HCT116 (cell line): ENCODE measurements at regions not wholly inside any gene's neighbourhood (a gene's known extent, or its start where the extent isn't known, plus 50 kb on each side); places are given as distances from the start of the nearest gene placed in this dataset.

Source experiments
- CBX3 ChIP-seq: IDR thresholded peaks from 2 replicates; pipeline ENCODE4 v1.6.1; 2012; ENCODE audit warnings: low read depth
- CEBPB ChIP-seq: IDR thresholded peaks from 2 replicates; pipeline ENCODE4 v1.6.1; 2012; ENCODE audit warnings: low read depth
- CTCF ChIP-seq, 3 experiments: fragments of 200-600 bp in 1 of 3; sonication (generic) in 1 of 3; IDR thresholded peaks in 2 of 3; conservative IDR thresholded peaks in 1 of 3; 2 replicates each; pipeline ENCODE4 v1.5.1; 2012 to 2017; ENCODE audit warnings: low read depth in 2 of 3, low read length in 2 of 3, antibody characterized with exemption in 1 of 3, borderline replicate concordance in 1 of 3, control low read depth in 1 of 3, mild to moderate bottlenecking in 1 of 3, mixed read lengths in 1 of 3, mixed run types in 1 of 3, moderate library complexity in 1 of 3; ENCODE audit not compliant: insufficient read depth in 1 of 3
- EZH2 ChIP-seq: fragments of 200-600 bp; sonication (generic); IDR thresholded peaks from 2 replicates; pipeline ENCODE4 v1.6.1; 2017; ENCODE audit warnings: antibody characterized with exemption, mixed run types
- EZH2phosphoT487 ChIP-seq: fragments of 200-600 bp; IDR thresholded peaks from 2 replicates; pipeline ENCODE4 v1.6.1; 2018; ENCODE audit warnings: antibody characterized with exemption, borderline replicate concordance
- POLR2A ChIP-seq: IDR thresholded peaks from 2 replicates; pipeline ENCODE4 v1.7.0; 2011; ENCODE audit warnings: borderline replicate concordance; ENCODE audit not compliant: insufficient read depth, insufficient read length; ENCODE audit errors: extremely low read depth
- POLR2AphosphoS5 ChIP-seq: IDR thresholded peaks from 2 replicates; pipeline ENCODE4 v1.6.1; 2011; ENCODE audit warnings: mild to moderate bottlenecking, low read depth, low read length, moderate library complexity
- SIN3A ChIP-seq: IDR thresholded peaks from 2 replicates; pipeline ENCODE4 v1.6.1; 2012; ENCODE audit warnings: low read depth
- SP1 ChIP-seq: IDR thresholded peaks from 2 replicates; pipeline ENCODE4 v1.6.1; 2012; ENCODE audit warnings: low read depth

DNA sequence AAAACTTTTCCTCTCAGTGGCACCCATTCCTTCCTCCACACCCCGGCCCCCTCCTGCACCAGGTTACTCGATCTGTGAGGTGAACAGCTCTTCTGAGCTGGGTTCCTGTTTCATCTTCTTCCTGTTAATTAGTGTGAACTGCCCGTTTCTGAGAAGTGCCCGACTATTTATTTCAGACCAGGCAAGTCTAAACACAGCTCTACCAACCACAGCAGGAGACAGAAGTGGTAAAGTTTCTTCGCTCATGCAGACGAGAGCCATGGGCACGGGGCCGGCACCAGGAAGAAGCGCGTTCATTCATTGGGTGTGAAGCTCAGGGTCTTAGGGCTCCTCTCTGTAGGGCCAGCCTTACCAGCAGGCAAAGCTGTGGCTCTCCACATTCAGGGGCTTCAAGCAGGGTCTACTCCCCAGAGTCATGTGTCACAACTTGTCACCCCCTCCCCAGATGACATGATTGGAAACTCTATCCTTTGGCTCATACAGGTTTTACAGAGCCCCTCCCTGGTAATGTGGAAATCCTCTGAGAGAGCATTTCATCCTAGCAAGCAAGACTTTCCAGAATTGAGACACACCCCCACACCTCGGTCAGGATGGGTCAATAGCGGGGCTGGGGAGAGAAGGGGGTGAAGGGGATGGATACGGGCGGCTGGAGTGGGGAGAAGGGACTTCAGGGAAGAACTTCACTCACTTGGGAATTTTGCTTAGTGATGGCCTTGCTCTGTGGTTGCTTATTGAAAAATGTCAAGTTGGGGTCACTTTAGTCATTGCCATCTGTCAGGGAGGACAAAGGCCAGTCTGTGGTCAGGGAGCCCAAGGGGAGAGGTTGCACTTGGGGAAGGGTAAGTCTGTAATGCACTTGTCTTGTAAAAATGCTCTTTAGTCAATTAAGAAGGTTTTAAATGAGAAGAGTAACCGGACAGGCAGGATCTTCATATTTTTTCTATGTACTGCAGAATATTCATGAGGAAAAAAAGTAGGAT is 121.6 kb upstream of the TRIM2 start:
- TF ChIP-seq CEBPB (no peak), POLR2AphosphoS5 (no peak), EZH2phosphoT487 (no peak), CTCF (IDR thresholded peaks at IDR 0.05 in 2 of 3, conservative IDR thresholded peaks at IDR 0.05 in 1 of 3; ENCODE audit: borderline replicate concordance in 1 of 3, insufficient read depth in 1 of 3, low read depth in 2 of 3, low read length in 2 of 3) (no peak), SP1 (no peak), POLR2A (no peak), EZH2 (no peak), SIN3A (no peak), CBX3 (no peak)
